ENCODE measurements at regions not wholly inside any gene's neighbourhood (a gene's known extent, or its start where the extent isn't known, plus 50 kb on each side); places are given as distances from the start of the nearest gene placed in this dataset.

GRCh38 chr4:7141151-7141834 is 51.0 kb upstream of the SORCS2 start:
- no peak for TF ChIP-seq CTCF (IDR thresholded peaks at IDR 0.05)
- no peak for TF ChIP-seq POLR2A (IDR thresholded peaks at IDR 0.05)
- no peak for TF ChIP-seq POLR2AphosphoS5 (IDR thresholded peaks at IDR 0.05)
- Histone ChIP-seq H3K4me3 (no peak overlapping the region), H3K4me1 (no peaks in the 10 kb centered on the region), H3K9me3 (no peaks in the 10 kb centered on the region), H3K36me3 (no peaks in the 10 kb centered on the region), H3K27ac (no peak overlapping the region), H3K27me3 (no peaks in the 10 kb centered on the region)
- intact Hi-C loops (cut with DNase I; ENCODE audit: low total_unique reads): no loop called here
- DNase-seq (ENCODE audit: low spot score in 2 of 2): no peak

GRCh38 chr4:7140692-7141069 is 51.7 kb upstream of the SORCS2 start:
- Histone ChIP-seq H3K4me1 (no peaks in the 10 kb centered on the region), H3K27me3 (no peaks in the 10 kb centered on the region), H3K9me3 (no peaks in the 10 kb centered on the region), H3K36me3 (no peaks in the 10 kb centered on the region), H3K27ac (no peak overlapping the region), H3K4me3 (no peak overlapping the region)
- intact Hi-C loops (cut with DNase I; ENCODE audit: low total_unique reads): no loop called here
- DNase-seq (ENCODE audit: low spot score in 2 of 2): no peak
- no peak for TF ChIP-seq POLR2AphosphoS5 (IDR thresholded peaks at IDR 0.05)
- no peak for TF ChIP-seq POLR2A (IDR thresholded peaks at IDR 0.05)
- no peak for TF ChIP-seq CTCF (IDR thresholded peaks at IDR 0.05)

- Histone ChIP-seq H3K9me3 (no peaks in the 10 kb centered on the region), H3K4me3 (no peak overlapping the region), H3K27ac (no peak overlapping the region), H3K4me1 (no peaks in the 10 kb centered on the region), H3K36me3 (no peaks in the 10 kb centered on the region), H3K27me3 (no peaks in the 10 kb centered on the region)
- intact Hi-C loops (cut with DNase I; ENCODE audit: low total_unique reads): no loop called here
- TF ChIP-seq CTCF (IDR thresholded peaks at IDR 0.05) (no peak), POLR2A (IDR thresholded peaks at IDR 0.05) (no peak), POLR2AphosphoS5 (IDR thresholded peaks at IDR 0.05) (no peak)
- DNase-seq (ENCODE audit: low spot score in 2 of 2): no peak
Observed at GRCh38 chr4:7140062-7140691, 52.2 kb upstream of the SORCS2 start.

- DNase-seq (ENCODE audit: low spot score in 2 of 2): no peak
- H3K27me3 ChIP-seq: no peaks in the 10 kb centered on the region
Observed at GRCh38 chr4:7139167-7139982, 53.0 kb upstream of the SORCS2 start.

More at GRCh38 chr4:7139167-7139982, 53.0 kb upstream of the SORCS2 start:
- H3K36me3 ChIP-seq: no peaks in the 10 kb centered on the region
- intact Hi-C loops (cut with DNase I; ENCODE audit: low total_unique reads): no loop called here
- H3K4me3 ChIP-seq: no peak overlapping the region
- H3K27ac ChIP-seq: no peak overlapping the region
- H3K4me1 ChIP-seq: no peaks in the 10 kb centered on the region
- TF ChIP-seq CTCF (IDR thresholded peaks at IDR 0.05): no peak
- no peak for TF ChIP-seq POLR2AphosphoS5 (IDR thresholded peaks at IDR 0.05)
- no peak for TF ChIP-seq POLR2A (IDR thresholded peaks at IDR 0.05)
- H3K9me3 ChIP-seq: no peaks in the 10 kb centered on the region
